ENCODE measurements at regions not wholly inside any gene's neighbourhood (a gene's known extent, or its start where the extent isn't known, plus 50 kb on each side); places are given as distances from the start of the nearest gene placed in this dataset.
"Not testable (repeated sequence)": the region's sequence is repeated elsewhere in the genome, so short reads cannot be mapped to it uniquely, and the experiment has no call there.

GRCh38 chr2:106339609-106340008 lies 128.6 kb downstream of the RGPD3 start:
- DNase-seq (ENCODE audit: low spot score), result peak; percentile 8

GRCh38 chr2:106339132-106339531 lies 129.1 kb downstream of the RGPD3 start:
- DNase-seq (ENCODE audit: low spot score), result no peak

GRCh38 chr2:106338043-106338442 lies 130.2 kb downstream of the RGPD3 start:
- no peak for DNase-seq (ENCODE audit: low spot score)

GRCh38 chr2:106336737-106337136 lies 131.5 kb downstream of the RGPD3 start:
- DNase-seq (ENCODE audit: low spot score), result no peak

- no peak for DNase-seq (ENCODE audit: low spot score)
These were observed 132.1 kb downstream of the RGPD3 start for GRCh38 chr2:106336108-106336507.

GRCh38 chr2:106334802-106335201 lies 133.4 kb downstream of the RGPD3 start:
- DNase-seq (ENCODE audit: low spot score), result no peak

GRCh38 chr2:106333253-106333873 lies 134.8 kb downstream of the RGPD3 start:
- DNase-seq (ENCODE audit: low spot score), result not testable (repeated sequence)

- no peak for DNase-seq (ENCODE audit: low spot score)
These were observed 136.2 kb downstream of the RGPD3 start for GRCh38 chr2:106332054-106332453.

GRCh38 chr2:106330384-106331261 lies 136.5 kb upstream of the UXS1 start:
- DNase-seq (ENCODE audit: low spot score), result not testable (repeated sequence)

GRCh38 chr2:106323337-106324013 lies 129.4 kb upstream of the UXS1 start:
- DNase-seq (ENCODE audit: low spot score), result no peak

GRCh38 chr2:106322281-106322680 lies 128.2 kb upstream of the UXS1 start:
- DNase-seq (ENCODE audit: low spot score), result no peak

- not testable (repeated sequence) for DNase-seq (ENCODE audit: low spot score)
These were observed 126.3 kb upstream of the UXS1 start for GRCh38 chr2:106320439-106320838.

GRCh38 chr2:106316915-106317314 lies 122.8 kb upstream of the UXS1 start:
- DNase-seq (ENCODE audit: low spot score), result no peak

GRCh38 chr2:106314444-106314843 lies 120.3 kb upstream of the UXS1 start:
- no peak for DNase-seq (ENCODE audit: low spot score)

GRCh38 chr2:106311041-106311370 lies 116.9 kb upstream of the UXS1 start:
- DNase-seq (ENCODE audit: low spot score), result no peak

GRCh38 chr2:106307860-106308259 lies 113.8 kb upstream of the UXS1 start:
- no peak for DNase-seq (ENCODE audit: low spot score)

GRCh38 chr2:106306387-106306786 lies 112.3 kb upstream of the UXS1 start:
- no peak for DNase-seq (ENCODE audit: low spot score)

- DNase-seq (ENCODE audit: low spot score), result no peak
These were observed 110.6 kb upstream of the UXS1 start for GRCh38 chr2:106304612-106305184.

- no peak for DNase-seq (ENCODE audit: low spot score)
These were observed 105.6 kb upstream of the UXS1 start for GRCh38 chr2:106299696-106300095.

GRCh38 chr2:106296182-106296815 lies 102.2 kb upstream of the UXS1 start:
- DNase-seq (ENCODE audit: low spot score), result no peak

- no peak for DNase-seq (ENCODE audit: low spot score)
These were observed 100.1 kb upstream of the UXS1 start for GRCh38 chr2:106294182-106294581.

GRCh38 chr2:106293271-106293783 lies 99.2 kb upstream of the UXS1 start:
- DNase-seq (ENCODE audit: low spot score), result no peak

Measured in COLO829 (cell line).